Chondrocyte (in vitro differentiated cells): ENCODE measurements at regions not wholly inside any gene's neighbourhood (a gene's known extent, or its start where the extent isn't known, plus 50 kb on each side); places are given as distances from the start of the nearest gene placed in this dataset.

Source experiments
- DNase-seq: peaks from one replicate; pipeline ENCODE4 v3.0.0; 2021; ENCODE audit warnings: mixed read lengths, low spot score
- H3K27ac Mint-ChIP-seq: one replicate; pipeline ENCODE4 v1.8.0; 2021; ENCODE audit warnings: mild to moderate bottlenecking, moderate library complexity, mixed read lengths; ENCODE audit not compliant: unreplicated experiment
- H3K27me3 Mint-ChIP-seq: 2 replicates; pipeline ENCODE4 v1.8.0; 2021; ENCODE audit warnings: low read depth, mixed read lengths
- H3K36me3 Mint-ChIP-seq: 2 replicates; pipeline ENCODE4 v1.8.0; 2021; ENCODE audit warnings: low read depth, mixed read lengths
- H3K4me1 Mint-ChIP-seq: 2 replicates; pipeline ENCODE4 v1.8.0; 2021; ENCODE audit warnings: low read depth, mild to moderate bottlenecking, mixed read lengths
- H3K4me3 Mint-ChIP-seq: one replicate; pipeline ENCODE4 v1.8.0; 2021; ENCODE audit warnings: mild to moderate bottlenecking, moderate library complexity, mixed read lengths; ENCODE audit not compliant: unreplicated experiment
- H3K9me3 Mint-ChIP-seq: 2 replicates; pipeline ENCODE4 v1.8.0; 2021; ENCODE audit warnings: low read depth, mixed read lengths
- TF ChIP-seq, protein P1 (sequence below): fragments of 200-600 bp; sonication (generic); IDR thresholded peaks from 2 replicates; pipeline ENCODE4 v1.5.0; 2021; ENCODE audit warnings: antibody characterized with exemption, mild to moderate bottlenecking, moderate library complexity

- H3K36me3 Mint-ChIP-seq = no peaks in the 10 kb centered on the region
- H3K4me1 Mint-ChIP-seq = no peaks in the 10 kb centered on the region
- peaks cover 2% of the 10 kb centered on the region for H3K27me3 Mint-ChIP-seq
- H3K9me3 Mint-ChIP-seq = no peaks in the 10 kb centered on the region
- DNase-seq = no peak
- H3K4me3 Mint-ChIP-seq = no peak overlapping the region
- TF ChIP-seq, protein P1, sequence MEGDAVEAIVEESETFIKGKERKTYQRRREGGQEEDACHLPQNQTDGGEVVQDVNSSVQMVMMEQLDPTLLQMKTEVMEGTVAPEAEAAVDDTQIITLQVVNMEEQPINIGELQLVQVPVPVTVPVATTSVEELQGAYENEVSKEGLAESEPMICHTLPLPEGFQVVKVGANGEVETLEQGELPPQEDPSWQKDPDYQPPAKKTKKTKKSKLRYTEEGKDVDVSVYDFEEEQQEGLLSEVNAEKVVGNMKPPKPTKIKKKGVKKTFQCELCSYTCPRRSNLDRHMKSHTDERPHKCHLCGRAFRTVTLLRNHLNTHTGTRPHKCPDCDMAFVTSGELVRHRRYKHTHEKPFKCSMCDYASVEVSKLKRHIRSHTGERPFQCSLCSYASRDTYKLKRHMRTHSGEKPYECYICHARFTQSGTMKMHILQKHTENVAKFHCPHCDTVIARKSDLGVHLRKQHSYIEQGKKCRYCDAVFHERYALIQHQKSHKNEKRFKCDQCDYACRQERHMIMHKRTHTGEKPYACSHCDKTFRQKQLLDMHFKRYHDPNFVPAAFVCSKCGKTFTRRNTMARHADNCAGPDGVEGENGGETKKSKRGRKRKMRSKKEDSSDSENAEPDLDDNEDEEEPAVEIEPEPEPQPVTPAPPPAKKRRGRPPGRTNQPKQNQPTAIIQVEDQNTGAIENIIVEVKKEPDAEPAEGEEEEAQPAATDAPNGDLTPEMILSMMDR = no peak
- no peak overlapping the region for H3K27ac Mint-ChIP-seq
These were observed 243.3 kb upstream of the RNF32 start for GRCh38 chr7:156397249-156397648.

- H3K27me3 Mint-ChIP-seq = no peaks in the 10 kb centered on the region
- no peaks in the 10 kb centered on the region for H3K4me1 Mint-ChIP-seq
- H3K4me3 Mint-ChIP-seq = no peak overlapping the region
- H3K36me3 Mint-ChIP-seq = no peaks in the 10 kb centered on the region
- DNase-seq = no peak
- H3K9me3 Mint-ChIP-seq = peaks cover 13% of the 10 kb centered on the region
- no peak overlapping the region for H3K27ac Mint-ChIP-seq
- TF ChIP-seq, protein P1 = no peak
These were observed 251.4 kb upstream of the RNF32 start for GRCh38 chr7:156389116-156389692.

- Mint-ChIP-seq H3K9me3 (peaks cover 3% of the 10 kb centered on the region), H3K4me3 (no peak overlapping the region)
- DNase-seq = no peak
These were observed 254.5 kb upstream of the RNF32 start for GRCh38 chr7:156386097-156386496.

DNA sequence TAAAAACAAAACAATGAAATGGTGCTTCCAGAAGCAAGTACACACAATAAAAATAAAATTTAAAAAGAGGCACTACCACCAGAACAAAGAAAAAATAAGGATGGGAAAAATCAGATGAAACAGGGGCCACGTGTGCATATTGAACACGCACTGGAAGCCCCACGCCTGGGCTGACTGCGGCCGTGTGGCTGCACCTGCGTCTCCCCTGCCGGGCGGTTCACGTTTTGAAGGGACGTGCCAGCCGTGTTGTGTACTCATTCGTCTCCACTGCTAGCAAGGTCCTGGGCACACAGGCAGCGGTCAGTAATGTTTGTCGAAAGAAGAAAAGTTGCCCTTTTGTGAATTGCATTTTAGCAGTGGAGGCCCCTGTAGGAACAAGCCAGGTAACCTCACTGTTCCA lies 255.9 kb upstream of the RNF32 start:
- no peak for DNase-seq
- H3K9me3 Mint-ChIP-seq = no peaks in the 10 kb centered on the region
- no peaks in the 10 kb centered on the region for H3K27me3 Mint-ChIP-seq
- no peak overlapping the region for H3K4me3 Mint-ChIP-seq
- TF ChIP-seq, protein P1 = no peak
- peaks cover 3% of the 10 kb centered on the region for H3K4me1 Mint-ChIP-seq
- H3K36me3 Mint-ChIP-seq = no peaks in the 10 kb centered on the region
- H3K27ac Mint-ChIP-seq = no peak overlapping the region

More at GRCh38 chr7:156386097-156386496, 254.5 kb upstream of the RNF32 start:
- no peaks in the 10 kb centered on the region for H3K27me3 Mint-ChIP-seq
- peaks cover 3% of the 10 kb centered on the region for H3K4me1 Mint-ChIP-seq
- no peak overlapping the region for H3K27ac Mint-ChIP-seq
- no peaks in the 10 kb centered on the region for H3K36me3 Mint-ChIP-seq
- TF ChIP-seq, protein P1 = no peak

DNA sequence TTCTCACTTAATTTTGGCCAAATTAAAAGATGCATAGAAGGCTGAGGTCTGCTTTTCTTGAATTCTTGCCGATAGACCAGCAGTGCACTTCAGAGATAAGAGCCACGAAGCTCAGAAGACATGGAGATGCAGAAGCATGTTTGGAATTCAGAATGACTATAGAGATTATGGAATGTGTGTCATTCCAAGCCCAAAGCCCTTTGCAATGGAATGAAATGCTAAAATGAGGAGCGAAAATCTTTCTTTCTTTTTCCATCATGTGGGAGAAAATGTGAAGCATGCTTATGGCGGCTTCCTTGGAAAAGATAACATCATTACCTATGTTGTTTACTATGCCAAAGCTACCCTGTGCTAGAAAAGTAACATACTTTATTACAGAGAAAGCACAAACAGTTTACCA lies 257.0 kb upstream of the RNF32 start:
- H3K9me3 Mint-ChIP-seq = no peaks in the 10 kb centered on the region
- no peak overlapping the region for H3K4me3 Mint-ChIP-seq
- TF ChIP-seq, protein P1 = no peak
- H3K4me1 Mint-ChIP-seq = peaks cover 3% of the 10 kb centered on the region
- no peaks in the 10 kb centered on the region for H3K36me3 Mint-ChIP-seq
- H3K27ac Mint-ChIP-seq = no peak overlapping the region
- no peak for DNase-seq
- H3K27me3 Mint-ChIP-seq = no peaks in the 10 kb centered on the region
